GM18505 (cell line): ENCODE measurements at regions not wholly inside any gene's neighbourhood (a gene's known extent, or its start where the extent isn't known, plus 50 kb on each side); places are given as distances from the start of the nearest gene placed in this dataset.

Experiments used
- ATAC-seq: cut with Tn5 transposase; IDR thresholded peaks from one replicate; pipeline ENCODE4 v1.9.1; 2021; ENCODE audit not compliant: unreplicated experiment
- POLR2A ChIP-seq: IDR thresholded peaks from 4 replicates; pipeline ENCODE4 v1.6.1; 2011; ENCODE audit warnings: borderline replicate concordance; ENCODE audit not compliant: insufficient read depth, insufficient read length; ENCODE audit errors: extremely low read depth

DNA sequence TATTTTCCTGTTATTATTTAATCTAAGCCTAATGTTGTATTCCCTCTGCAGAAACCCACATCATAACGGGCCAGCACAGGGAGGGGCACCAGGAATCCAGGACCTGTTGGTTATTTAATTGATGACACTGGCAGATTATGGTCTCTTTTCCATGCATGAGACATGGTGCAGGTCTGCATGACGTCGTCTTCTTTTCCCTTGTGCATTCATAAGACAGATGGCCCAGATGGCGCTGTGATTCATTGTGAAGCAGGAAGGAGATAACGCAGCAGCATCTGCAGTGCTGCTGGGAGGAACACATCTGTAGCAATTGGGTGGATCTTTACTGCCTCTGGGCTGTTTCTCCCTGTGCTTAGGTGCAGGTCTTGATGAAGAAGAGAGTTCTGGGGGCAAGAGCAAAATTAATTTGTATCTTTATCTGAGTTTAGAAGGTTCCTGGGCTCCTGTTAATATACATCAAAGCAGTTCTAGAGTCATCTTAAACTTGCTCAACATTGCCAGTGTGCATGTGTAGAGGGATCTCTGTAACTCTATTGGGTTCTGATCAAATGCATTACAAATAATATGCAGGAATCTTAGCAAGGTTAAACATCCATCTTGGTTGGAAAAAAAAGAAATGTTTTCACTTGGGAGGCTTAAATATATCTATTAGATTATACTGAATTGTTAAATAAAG lies 176.1 kb downstream of the PCSK1 start:
- TF ChIP-seq POLR2A, result no peak

DNA sequence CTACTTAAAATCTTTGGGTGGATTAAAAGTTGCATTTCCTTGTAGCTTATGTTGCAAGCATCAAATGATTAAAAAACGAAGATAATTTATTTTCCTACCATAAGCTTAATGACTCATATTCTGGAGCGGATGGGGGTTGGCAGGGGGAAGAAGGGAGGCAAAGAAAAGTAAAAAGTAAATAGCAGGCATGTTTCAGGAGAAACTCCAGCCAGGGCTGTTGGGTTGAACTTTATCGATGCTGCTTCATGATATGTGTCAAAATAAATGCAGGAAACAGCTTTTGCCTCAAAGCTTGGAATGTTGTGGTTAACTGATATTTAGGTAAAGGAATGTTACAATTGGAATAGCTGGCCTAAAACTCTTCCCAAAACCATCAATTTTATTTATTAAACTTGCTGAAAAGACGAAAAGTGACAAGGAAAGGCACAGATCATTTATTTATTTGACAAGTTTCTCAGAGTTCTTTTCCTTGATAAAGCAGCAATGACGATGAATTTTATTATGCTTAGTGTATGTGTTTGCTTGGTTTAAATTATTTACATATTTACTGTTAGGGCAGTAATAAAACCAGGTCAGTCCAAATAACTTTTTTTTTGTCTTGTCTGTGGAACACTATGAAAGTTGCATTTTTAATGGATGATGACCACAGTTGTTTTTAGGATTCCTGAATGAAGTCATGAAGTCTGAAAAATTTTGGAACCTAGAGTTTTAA lies 177.9 kb downstream of the PCSK1 start:
- no peak for TF ChIP-seq POLR2A
- no peak for ATAC-seq

More for the DNA sequence above, 176.1 kb downstream of the PCSK1 start:
- no peak for ATAC-seq

- no peak for TF ChIP-seq POLR2A
- ATAC-seq, result no peak
Observed at GRCh38 chr5:96253140-96253539, 179.9 kb downstream of the PCSK1 start.

DNA sequence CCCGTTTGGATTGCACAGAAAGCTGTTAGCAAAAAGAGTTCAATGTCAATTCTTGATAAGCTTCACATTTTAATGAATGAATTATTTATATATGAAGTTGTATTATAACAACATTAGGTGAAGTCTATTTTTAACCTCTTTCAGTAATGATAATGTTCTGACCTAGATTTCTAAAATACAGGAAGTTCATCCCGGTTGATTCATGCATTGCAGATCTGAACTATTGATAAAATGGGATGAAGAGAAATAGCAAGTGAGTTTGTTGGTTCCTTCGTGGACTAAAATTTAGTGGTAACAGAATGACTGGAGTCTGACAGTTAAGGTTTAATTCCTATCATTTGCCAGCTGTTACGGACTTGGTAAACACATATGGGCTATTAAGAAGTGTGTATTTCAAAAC lies 180.5 kb downstream of the PCSK1 start:
- TF ChIP-seq POLR2A, result no peak

DNA sequence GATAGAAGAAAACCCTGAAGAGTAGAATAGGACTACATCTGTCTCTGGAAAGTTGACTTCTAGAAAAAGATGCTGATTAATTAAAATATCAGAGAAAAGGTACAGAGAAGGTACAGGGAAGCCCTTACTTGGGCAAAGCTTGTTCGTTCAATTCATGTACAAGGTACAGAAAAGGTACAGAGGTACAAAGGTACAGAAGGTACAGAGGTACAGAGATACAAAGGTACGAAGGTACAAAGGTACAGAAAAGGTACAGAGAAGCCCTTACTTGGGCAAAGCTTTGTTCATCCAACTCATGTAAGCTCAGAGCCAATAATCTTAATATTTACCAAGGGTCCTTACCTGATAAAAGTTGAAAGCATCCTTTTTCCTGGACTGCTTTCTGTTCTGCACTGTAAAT lies 182.3 kb downstream of the PCSK1 start:
- TF ChIP-seq POLR2A, result no peak
- ATAC-seq, result no peak

More for the DNA sequence above, 180.5 kb downstream of the PCSK1 start:
- no peak for ATAC-seq

DNA sequence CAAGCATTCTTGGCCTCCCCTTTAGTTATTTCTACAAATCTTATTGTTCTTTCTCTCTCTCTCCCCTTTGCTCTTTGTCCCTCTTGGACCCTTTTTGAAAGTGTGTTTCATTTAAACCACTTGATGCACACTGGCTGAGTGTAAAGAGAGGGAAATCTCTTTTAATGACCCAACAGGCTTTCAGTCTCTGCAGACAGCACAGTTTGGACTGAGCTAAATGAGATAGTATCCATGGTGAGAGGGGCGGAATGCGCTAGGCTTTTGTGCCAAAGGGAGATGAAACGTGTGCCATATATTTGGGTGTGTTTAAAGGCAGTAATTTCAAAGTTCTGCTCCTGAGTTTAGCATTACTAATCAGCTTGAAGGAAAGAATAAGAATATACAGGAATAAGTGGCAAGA lies 184.9 kb downstream of the PCSK1 start:
- no peak for TF ChIP-seq POLR2A
- ATAC-seq, result no peak

DNA sequence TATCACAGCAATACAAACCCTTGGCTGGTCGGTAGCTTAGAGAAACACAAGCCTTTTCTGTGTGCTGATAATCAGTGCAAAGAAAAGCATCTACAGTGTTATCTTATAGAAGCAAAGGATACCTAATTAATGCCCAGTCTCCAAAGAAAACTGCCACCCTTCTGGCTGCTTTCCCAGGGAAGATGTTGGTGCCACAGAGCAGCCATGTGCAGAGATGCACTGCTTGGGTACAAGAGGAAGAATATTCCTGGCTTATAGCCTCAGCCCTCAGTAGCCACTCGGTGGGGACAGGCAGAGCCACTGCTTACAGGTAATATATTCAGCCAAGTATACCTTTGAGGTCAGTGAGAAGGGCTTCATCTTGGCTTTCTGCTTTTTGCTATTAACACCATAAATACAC lies 185.3 kb downstream of the PCSK1 start:
- ATAC-seq, result no peak
- no peak for TF ChIP-seq POLR2A

GRCh38 chr5:96247097-96247701 lies 185.8 kb downstream of the PCSK1 start:
- no peak for TF ChIP-seq POLR2A
- no peak for ATAC-seq

- no peak for ATAC-seq
- no peak for TF ChIP-seq POLR2A
Observed at GRCh38 chr5:96245140-96246091, 187.6 kb downstream of the PCSK1 start.

- no peak for ATAC-seq
- TF ChIP-seq POLR2A, result no peak
Observed at GRCh38 chr5:96244696-96245095, 188.4 kb downstream of the PCSK1 start.

GRCh38 chr5:96243862-96244261 lies 189.2 kb downstream of the PCSK1 start:
- ATAC-seq, result no peak

DNA sequence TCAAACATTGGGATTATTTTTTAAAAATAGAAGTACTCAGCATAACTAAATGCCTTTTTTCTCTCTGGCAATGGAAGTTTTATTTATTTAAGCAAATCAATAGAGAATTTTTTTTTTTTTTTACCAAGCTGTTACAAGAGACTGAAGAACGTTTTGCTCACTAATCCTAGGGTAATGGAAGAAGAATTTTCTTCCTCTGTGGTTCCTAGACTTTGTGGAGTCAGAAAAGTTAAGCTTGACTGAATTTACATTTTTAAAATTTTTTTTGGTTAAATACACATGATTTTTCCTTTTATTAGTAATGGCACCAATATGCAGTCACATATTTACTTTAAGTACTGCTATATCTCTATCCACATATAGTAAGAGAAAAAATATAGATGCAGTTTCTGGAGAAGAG lies 189.8 kb downstream of the PCSK1 start:
- no peak for ATAC-seq
- TF ChIP-seq POLR2A, result no peak

More at GRCh38 chr5:96243862-96244261, 189.2 kb downstream of the PCSK1 start:
- TF ChIP-seq POLR2A, result no peak

DNA sequence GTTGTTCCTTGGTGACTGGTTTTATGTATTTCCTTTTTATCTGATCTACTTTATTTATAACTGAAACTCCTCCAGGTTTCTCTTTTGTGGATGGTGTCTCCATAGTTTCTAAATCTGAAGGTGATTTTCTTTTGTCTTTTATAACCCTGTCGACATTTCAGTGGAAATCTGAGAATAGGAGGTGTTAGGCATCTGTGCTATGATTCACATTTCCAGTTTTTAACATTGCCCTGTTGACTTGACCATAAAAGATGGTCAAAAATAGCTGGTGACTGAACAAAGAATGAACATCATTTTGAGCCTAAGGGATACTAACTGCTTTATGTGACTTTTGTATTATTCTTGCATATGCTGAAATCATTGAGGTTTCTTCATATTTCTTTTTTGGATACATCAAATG lies 190.5 kb downstream of the PCSK1 start:
- no peak for ATAC-seq
- TF ChIP-seq POLR2A, result no peak
